ENCODE measurements at regions not wholly inside any gene's neighbourhood (a gene's known extent, or its start where the extent isn't known, plus 50 kb on each side); places are given as distances from the start of the nearest gene placed in this dataset.

- Histone ChIP-seq H3K27me3 (peaks cover 0 to 18% (median 0%) of the 10 kb centered on the region in 3 donors), H3K36me3 (no peaks in the 10 kb centered on the region), H3K27ac (no peak overlapping the region), H3K4me3 (no peak overlapping the region), H3K9me3 (peaks cover 0 to 8% (median 5%) of the 10 kb centered on the region in 4 donors), H3K4me1 (no peaks in the 10 kb centered on the region)
- 85 to 90% (median 87%) methylated on average over 7 of the region's 7 CpGs for WGBS, 5 donors
- intact Hi-C loops (cut with DNase I; ENCODE audit: low total_unique reads): no loop called here
- no peak for DNase-seq
- TF ChIP-seq POLR2AphosphoS5 (IDR thresholded peaks at IDR 0.05): no peak
- no peak for TF ChIP-seq POLR2A (IDR thresholded peaks at IDR 0.05)
- TF ChIP-seq, protein P1, sequence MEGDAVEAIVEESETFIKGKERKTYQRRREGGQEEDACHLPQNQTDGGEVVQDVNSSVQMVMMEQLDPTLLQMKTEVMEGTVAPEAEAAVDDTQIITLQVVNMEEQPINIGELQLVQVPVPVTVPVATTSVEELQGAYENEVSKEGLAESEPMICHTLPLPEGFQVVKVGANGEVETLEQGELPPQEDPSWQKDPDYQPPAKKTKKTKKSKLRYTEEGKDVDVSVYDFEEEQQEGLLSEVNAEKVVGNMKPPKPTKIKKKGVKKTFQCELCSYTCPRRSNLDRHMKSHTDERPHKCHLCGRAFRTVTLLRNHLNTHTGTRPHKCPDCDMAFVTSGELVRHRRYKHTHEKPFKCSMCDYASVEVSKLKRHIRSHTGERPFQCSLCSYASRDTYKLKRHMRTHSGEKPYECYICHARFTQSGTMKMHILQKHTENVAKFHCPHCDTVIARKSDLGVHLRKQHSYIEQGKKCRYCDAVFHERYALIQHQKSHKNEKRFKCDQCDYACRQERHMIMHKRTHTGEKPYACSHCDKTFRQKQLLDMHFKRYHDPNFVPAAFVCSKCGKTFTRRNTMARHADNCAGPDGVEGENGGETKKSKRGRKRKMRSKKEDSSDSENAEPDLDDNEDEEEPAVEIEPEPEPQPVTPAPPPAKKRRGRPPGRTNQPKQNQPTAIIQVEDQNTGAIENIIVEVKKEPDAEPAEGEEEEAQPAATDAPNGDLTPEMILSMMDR (IDR thresholded peaks at IDR 0.05): no peak
- no peak for TF ChIP-seq EP300 (IDR thresholded peaks at IDR 0.05)
Measured at GRCh38 chr2:239601880-239602279, 201.1 kb upstream of the HDAC4 start.

DNA sequence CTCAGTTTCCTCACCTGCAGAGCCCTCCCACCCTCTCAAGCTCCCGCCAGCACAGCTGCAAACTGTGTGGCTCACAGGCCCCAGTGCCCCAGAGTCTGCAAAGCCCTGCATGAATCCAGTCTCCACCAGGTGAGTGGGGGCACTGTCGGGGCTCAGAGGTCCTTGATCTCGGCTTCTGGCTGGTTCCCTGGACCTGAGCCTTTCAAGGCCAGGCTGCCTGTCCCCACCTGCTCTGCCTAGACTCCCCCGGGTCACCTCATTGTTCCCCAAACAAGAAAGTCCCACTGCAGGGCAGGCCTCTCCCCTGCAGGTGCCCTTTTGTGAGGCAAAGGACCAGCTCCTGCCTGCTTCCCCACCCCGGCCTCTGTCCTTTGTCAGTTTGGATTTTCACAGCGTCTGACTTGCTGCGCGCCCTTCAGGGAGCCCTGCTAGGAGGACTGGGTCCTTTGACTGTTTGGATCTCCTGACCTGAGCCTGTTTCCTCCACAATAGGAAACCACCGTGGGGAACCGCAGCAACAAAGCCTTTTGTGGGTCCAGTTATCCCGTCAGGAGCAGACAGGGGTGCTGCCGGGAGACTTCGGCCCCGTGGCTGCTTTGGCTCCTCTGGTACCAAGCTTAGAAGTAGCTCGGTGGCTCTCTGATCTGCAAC, 200.5 kb upstream of the HDAC4 start:
- intact Hi-C loops (cut with DNase I; ENCODE audit: low total_unique reads): no loop called here
- H3K9me3 ChIP-seq: peaks cover 0 to 8% (median 5%) of the 10 kb centered on the region in 4 donors
- WGBS, 5 donors: 72 to 79% (median 77%) methylated on average over 15 of the region's 15 CpGs
- DNase-seq: peak in 1 of 2 donors; percentile 24
- H3K4me1 ChIP-seq: no peaks in the 10 kb centered on the region
- no peaks in the 10 kb centered on the region for H3K36me3 ChIP-seq
- H3K27me3 ChIP-seq: peaks cover 0 to 18% (median 0%) of the 10 kb centered on the region in 3 donors
- TF ChIP-seq POLR2AphosphoS5 (IDR thresholded peaks at IDR 0.05) (no peak), EP300 (IDR thresholded peaks at IDR 0.05) (no peak), POLR2A (IDR thresholded peaks at IDR 0.05) (no peak)
- TF ChIP-seq, protein P1 (IDR thresholded peaks at IDR 0.05): no peak
- H3K4me3 ChIP-seq: no peak overlapping the region
- no peak overlapping the region for H3K27ac ChIP-seq

- no peak for DNase-seq
- intact Hi-C loops (cut with DNase I; ENCODE audit: low total_unique reads): no loop called here
- peaks cover 0 to 18% (median 0%) of the 10 kb centered on the region in 3 donors for H3K27me3 ChIP-seq
- TF ChIP-seq POLR2A (IDR thresholded peaks at IDR 0.05): no peak
- TF ChIP-seq POLR2AphosphoS5 (IDR thresholded peaks at IDR 0.05): no peak
- no peak for TF ChIP-seq EP300 (IDR thresholded peaks at IDR 0.05)
- TF ChIP-seq, protein P1 (IDR thresholded peaks at IDR 0.05): no peak
- 64 to 83% (median 70%) methylated on average over 5 of the region's 5 CpGs for WGBS, 5 donors
- no peak overlapping the region for H3K4me3 ChIP-seq
- no peak overlapping the region for H3K27ac ChIP-seq
- peaks cover 0 to 8% (median 5%) of the 10 kb centered on the region in 4 donors for H3K9me3 ChIP-seq
- H3K36me3 ChIP-seq: no peaks in the 10 kb centered on the region
- no peaks in the 10 kb centered on the region for H3K4me1 ChIP-seq
Measured at GRCh38 chr2:239600650-239601049, 199.8 kb upstream of the HDAC4 start.

DNA sequence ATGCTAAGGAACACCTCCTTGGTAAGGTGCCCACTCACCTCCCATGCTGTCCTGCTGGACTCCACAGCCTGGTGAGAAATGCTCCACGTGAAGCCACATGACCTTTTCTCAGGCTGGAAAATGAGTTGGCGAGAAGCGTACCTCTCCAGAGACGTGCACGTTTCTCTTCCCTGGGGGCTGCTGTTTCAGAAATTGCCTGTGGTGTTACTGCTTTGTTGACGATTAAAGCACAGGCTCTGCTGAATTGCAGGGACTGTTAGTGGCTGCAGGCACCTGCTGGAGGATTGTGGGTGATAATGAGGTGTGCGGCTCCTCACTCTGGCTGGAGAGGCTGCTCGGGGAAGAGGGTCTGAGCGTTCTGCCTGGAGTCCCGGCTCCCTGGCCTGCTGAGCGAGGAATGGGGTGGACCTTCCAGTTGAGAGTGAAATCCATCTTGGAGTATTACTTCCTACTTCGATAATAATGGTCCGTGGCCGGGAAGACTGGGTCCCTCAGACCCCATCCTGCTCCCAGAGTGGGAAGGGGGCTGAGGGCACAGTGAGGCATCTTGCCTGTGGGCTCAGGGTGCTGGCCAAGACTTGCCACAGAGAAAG, 199.3 kb upstream of the HDAC4 start:
- Histone ChIP-seq H3K27me3 (peaks cover 0 to 18% (median 0%) of the 10 kb centered on the region in 3 donors), H3K4me3 (no peak overlapping the region), H3K9me3 (peaks cover 0 to 8% (median 5%) of the 10 kb centered on the region in 4 donors), H3K4me1 (no peaks in the 10 kb centered on the region), H3K27ac (no peak overlapping the region), H3K36me3 (no peaks in the 10 kb centered on the region)
- whole genome bisulfite sequencing, 5 donors: 75 to 80% (median 80%) methylated on average over 10 to 14 of the region's 14 CpGs
- no peak for DNase-seq
- TF ChIP-seq POLR2A (IDR thresholded peaks at IDR 0.05) (no peak), EP300 (IDR thresholded peaks at IDR 0.05) (no peak), POLR2AphosphoS5 (IDR thresholded peaks at IDR 0.05) (no peak)
- TF ChIP-seq, protein P1 (IDR thresholded peaks at IDR 0.05): no peak
- intact Hi-C loops (cut with DNase I; ENCODE audit: low total_unique reads): no loop called here

Data from stomach (tissue), 8 donors.